ENCODE measurements at regions not wholly inside any gene's neighbourhood (a gene's known extent, or its start where the extent isn't known, plus 50 kb on each side); places are given as distances from the start of the nearest gene placed in this dataset.

- TF ChIP-seq SRF (CRISPR knock-in tag; IDR thresholded peaks at IDR 0.05) (no peak), USF1 (CRISPR knock-in tag; IDR thresholded peaks at IDR 0.05) (no peak), RAD21 (CRISPR knock-in tag; conservative IDR thresholded peaks at IDR 0.05 in 1 of 2, IDR thresholded peaks at IDR 0.05 in 1 of 2) (no peak), ZNF175 (CRISPR knock-in tag; IDR thresholded peaks at IDR 0.05; ENCODE audit: low read depth) (no peak), POLR2AphosphoS2 (IDR thresholded peaks at IDR 0.05; ENCODE audit: low read length) (no peak), EZH2 (IDR thresholded peaks at IDR 0.05; ENCODE audit: borderline replicate concordance, low read depth, low read length) (no peak), CHD2 (IDR thresholded peaks at IDR 0.05; ENCODE audit: low read depth, low read length) (no peak), YBX1 (IDR thresholded peaks at IDR 0.05) (no peak), NFRKB (IDR thresholded peaks at IDR 0.05; ENCODE audit: low read depth) (no peak), MCM5 (IDR thresholded peaks at IDR 0.05; ENCODE audit: low read depth) (no peak)
- TF ChIP-seq, protein P1, sequence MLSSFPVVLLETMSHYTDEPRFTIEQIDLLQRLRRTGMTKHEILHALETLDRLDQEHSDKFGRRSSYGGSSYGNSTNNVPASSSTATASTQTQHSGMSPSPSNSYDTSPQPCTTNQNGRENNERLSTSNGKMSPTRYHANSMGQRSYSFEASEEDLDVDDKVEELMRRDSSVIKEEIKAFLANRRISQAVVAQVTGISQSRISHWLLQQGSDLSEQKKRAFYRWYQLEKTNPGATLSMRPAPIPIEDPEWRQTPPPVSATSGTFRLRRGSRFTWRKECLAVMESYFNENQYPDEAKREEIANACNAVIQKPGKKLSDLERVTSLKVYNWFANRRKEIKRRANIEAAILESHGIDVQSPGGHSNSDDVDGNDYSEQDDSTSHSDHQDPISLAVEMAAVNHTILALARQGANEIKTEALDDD (IDR thresholded peaks at IDR 0.05) = no peak
- TF ChIP-seq, protein P2, sequence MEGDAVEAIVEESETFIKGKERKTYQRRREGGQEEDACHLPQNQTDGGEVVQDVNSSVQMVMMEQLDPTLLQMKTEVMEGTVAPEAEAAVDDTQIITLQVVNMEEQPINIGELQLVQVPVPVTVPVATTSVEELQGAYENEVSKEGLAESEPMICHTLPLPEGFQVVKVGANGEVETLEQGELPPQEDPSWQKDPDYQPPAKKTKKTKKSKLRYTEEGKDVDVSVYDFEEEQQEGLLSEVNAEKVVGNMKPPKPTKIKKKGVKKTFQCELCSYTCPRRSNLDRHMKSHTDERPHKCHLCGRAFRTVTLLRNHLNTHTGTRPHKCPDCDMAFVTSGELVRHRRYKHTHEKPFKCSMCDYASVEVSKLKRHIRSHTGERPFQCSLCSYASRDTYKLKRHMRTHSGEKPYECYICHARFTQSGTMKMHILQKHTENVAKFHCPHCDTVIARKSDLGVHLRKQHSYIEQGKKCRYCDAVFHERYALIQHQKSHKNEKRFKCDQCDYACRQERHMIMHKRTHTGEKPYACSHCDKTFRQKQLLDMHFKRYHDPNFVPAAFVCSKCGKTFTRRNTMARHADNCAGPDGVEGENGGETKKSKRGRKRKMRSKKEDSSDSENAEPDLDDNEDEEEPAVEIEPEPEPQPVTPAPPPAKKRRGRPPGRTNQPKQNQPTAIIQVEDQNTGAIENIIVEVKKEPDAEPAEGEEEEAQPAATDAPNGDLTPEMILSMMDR (IDR thresholded peaks at IDR 0.05 in 2 of 3, conservative IDR thresholded peaks at IDR 0.05 in 1 of 3; ENCODE audit: insufficient read depth in 2 of 3, low read depth in 1 of 3, low read length in 3 of 3) = no peak
- TF ChIP-seq, protein P3, sequence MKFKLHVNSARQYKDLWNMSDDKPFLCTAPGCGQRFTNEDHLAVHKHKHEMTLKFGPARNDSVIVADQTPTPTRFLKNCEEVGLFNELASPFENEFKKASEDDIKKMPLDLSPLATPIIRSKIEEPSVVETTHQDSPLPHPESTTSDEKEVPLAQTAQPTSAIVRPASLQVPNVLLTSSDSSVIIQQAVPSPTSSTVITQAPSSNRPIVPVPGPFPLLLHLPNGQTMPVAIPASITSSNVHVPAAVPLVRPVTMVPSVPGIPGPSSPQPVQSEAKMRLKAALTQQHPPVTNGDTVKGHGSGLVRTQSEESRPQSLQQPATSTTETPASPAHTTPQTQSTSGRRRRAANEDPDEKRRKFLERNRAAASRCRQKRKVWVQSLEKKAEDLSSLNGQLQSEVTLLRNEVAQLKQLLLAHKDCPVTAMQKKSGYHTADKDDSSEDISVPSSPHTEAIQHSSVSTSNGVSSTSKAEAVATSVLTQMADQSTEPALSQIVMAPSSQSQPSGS (CRISPR knock-in tag; IDR thresholded peaks at IDR 0.05) = no peak
- TF ChIP-seq, protein P4, sequence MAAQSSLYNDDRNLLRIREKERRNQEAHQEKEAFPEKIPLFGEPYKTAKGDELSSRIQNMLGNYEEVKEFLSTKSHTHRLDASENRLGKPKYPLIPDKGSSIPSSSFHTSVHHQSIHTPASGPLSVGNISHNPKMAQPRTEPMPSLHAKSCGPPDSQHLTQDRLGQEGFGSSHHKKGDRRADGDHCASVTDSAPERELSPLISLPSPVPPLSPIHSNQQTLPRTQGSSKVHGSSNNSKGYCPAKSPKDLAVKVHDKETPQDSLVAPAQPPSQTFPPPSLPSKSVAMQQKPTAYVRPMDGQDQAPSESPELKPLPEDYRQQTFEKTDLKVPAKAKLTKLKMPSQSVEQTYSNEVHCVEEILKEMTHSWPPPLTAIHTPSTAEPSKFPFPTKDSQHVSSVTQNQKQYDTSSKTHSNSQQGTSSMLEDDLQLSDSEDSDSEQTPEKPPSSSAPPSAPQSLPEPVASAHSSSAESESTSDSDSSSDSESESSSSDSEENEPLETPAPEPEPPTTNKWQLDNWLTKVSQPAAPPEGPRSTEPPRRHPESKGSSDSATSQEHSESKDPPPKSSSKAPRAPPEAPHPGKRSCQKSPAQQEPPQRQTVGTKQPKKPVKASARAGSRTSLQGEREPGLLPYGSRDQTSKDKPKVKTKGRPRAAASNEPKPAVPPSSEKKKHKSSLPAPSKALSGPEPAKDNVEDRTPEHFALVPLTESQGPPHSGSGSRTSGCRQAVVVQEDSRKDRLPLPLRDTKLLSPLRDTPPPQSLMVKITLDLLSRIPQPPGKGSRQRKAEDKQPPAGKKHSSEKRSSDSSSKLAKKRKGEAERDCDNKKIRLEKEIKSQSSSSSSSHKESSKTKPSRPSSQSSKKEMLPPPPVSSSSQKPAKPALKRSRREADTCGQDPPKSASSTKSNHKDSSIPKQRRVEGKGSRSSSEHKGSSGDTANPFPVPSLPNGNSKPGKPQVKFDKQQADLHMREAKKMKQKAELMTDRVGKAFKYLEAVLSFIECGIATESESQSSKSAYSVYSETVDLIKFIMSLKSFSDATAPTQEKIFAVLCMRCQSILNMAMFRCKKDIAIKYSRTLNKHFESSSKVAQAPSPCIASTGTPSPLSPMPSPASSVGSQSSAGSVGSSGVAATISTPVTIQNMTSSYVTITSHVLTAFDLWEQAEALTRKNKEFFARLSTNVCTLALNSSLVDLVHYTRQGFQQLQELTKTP (IDR thresholded peaks at IDR 0.05; ENCODE audit: low read depth in 1 of 2, partially characterized antibody in 2 of 2) = no peak
Measured at GRCh38 chr4:3896441-3896840, 130.3 kb downstream of the ADRA2C start.

Measured in K562 (cell line).